ENCODE measurements at regions not wholly inside any gene's neighbourhood (a gene's known extent, or its start where the extent isn't known, plus 50 kb on each side); places are given as distances from the start of the nearest gene placed in this dataset.
"Not testable (repeated sequence)": the region's sequence is repeated elsewhere in the genome, so short reads cannot be mapped to it uniquely, and the experiment has no call there.

- H3K4me3 ChIP-seq; H3K27ac ChIP-seq; H3K27me3 ChIP-seq; H3K4me1 ChIP-seq; DNase-seq; H3K9me3 ChIP-seq; in situ Hi-C loops (cut with MboI; ENCODE audit: low pct_ligation_motif_present in 1 of 4, low pct_unique_long_range_greater_than_20kb in 1 of 4, low sequenced_read_pairs in 3 of 4); intact Hi-C loops (cut with DNase I; ENCODE audit: low total_unique reads); H3K36me3 ChIP-seq: not testable (repeated sequence)
- WGBS, 2 donors (ENCODE audit: low coverage in 1 of 2): no CpG with 5 or more reads among the region's 3 CpGs
Observed at GRCh38 chr2:95654897-95655296, 63.1 kb downstream of the TRIM43 start.

GRCh38 chr2:95656553-95656952 is 64.8 kb downstream of the TRIM43 start:
- in situ Hi-C loops (cut with MboI; ENCODE audit: low pct_ligation_motif_present in 1 of 4, low pct_unique_long_range_greater_than_20kb in 1 of 4, low sequenced_read_pairs in 3 of 4); DNase-seq; H3K4me3 ChIP-seq; H3K36me3 ChIP-seq; intact Hi-C loops (cut with DNase I; ENCODE audit: low total_unique reads); H3K27ac ChIP-seq; H3K9me3 ChIP-seq; H3K4me1 ChIP-seq; H3K27me3 ChIP-seq: not testable (repeated sequence)
- 83% methylated on average over 1 of the region's 1 CpG; no CpG with 5 or more reads in 1 of the 2 donors for WGBS, 2 donors (ENCODE audit: low coverage in 1 of 2)

GRCh38 chr2:95657937-95658336 is 66.1 kb downstream of the TRIM43 start:
- H3K4me1 ChIP-seq; H3K36me3 ChIP-seq; in situ Hi-C loops (cut with MboI; ENCODE audit: low pct_ligation_motif_present in 1 of 4, low pct_unique_long_range_greater_than_20kb in 1 of 4, low sequenced_read_pairs in 3 of 4); H3K9me3 ChIP-seq; H3K27ac ChIP-seq; H3K4me3 ChIP-seq; DNase-seq; intact Hi-C loops (cut with DNase I; ENCODE audit: low total_unique reads); H3K27me3 ChIP-seq: not testable (repeated sequence)
- 92 to 100% methylated on average over 2 to 3 of the region's 3 CpGs for WGBS, 2 donors (ENCODE audit: low coverage in 1 of 2)

- intact Hi-C loops (cut with DNase I; ENCODE audit: low total_unique reads); H3K27ac ChIP-seq; H3K36me3 ChIP-seq; H3K9me3 ChIP-seq; H3K27me3 ChIP-seq; in situ Hi-C loops (cut with MboI; ENCODE audit: low pct_ligation_motif_present in 1 of 4, low pct_unique_long_range_greater_than_20kb in 1 of 4, low sequenced_read_pairs in 3 of 4); DNase-seq; H3K4me3 ChIP-seq; H3K4me1 ChIP-seq: not testable (repeated sequence)
- 89 to 95% methylated on average over 4 to 15 of the region's 16 CpGs for WGBS, 2 donors (ENCODE audit: low coverage in 1 of 2)
Observed at GRCh38 chr2:95660766-95661562, 69.2 kb downstream of the TRIM43 start.

- 60 to 73% methylated on average over 2 to 22 of the region's 27 CpGs for WGBS, 2 donors (ENCODE audit: low coverage in 1 of 2)
Observed at GRCh38 chr2:95663471-95664441, 72.0 kb downstream of the TRIM43 start.

GRCh38 chr2:95666636-95667035 is 74.8 kb downstream of the TRIM43 start:
- H3K4me3 ChIP-seq; H3K27me3 ChIP-seq; intact Hi-C loops (cut with DNase I; ENCODE audit: low total_unique reads); H3K36me3 ChIP-seq; in situ Hi-C loops (cut with MboI; ENCODE audit: low pct_ligation_motif_present in 1 of 4, low pct_unique_long_range_greater_than_20kb in 1 of 4, low sequenced_read_pairs in 3 of 4); H3K4me1 ChIP-seq; H3K27ac ChIP-seq; DNase-seq; H3K9me3 ChIP-seq: not testable (repeated sequence)
- 66% methylated on average over 2 of the region's 2 CpGs; no CpG with 5 or more reads in 1 of the 2 donors for WGBS, 2 donors (ENCODE audit: low coverage in 1 of 2)

More at GRCh38 chr2:95663471-95664441, 72.0 kb downstream of the TRIM43 start:
- intact Hi-C loops (cut with DNase I; ENCODE audit: low total_unique reads); H3K27ac ChIP-seq; H3K36me3 ChIP-seq; H3K27me3 ChIP-seq; DNase-seq; H3K4me1 ChIP-seq; H3K9me3 ChIP-seq; in situ Hi-C loops (cut with MboI; ENCODE audit: low pct_ligation_motif_present in 1 of 4, low pct_unique_long_range_greater_than_20kb in 1 of 4, low sequenced_read_pairs in 3 of 4); H3K4me3 ChIP-seq: not testable (repeated sequence)

GRCh38 chr2:95667480-95667879 is 75.7 kb downstream of the TRIM43 start:
- Histone ChIP-seq H3K27me3 (no peaks in the 10 kb centered on the region), H3K36me3 (no peaks in the 10 kb centered on the region), H3K9me3 (no peaks in the 10 kb centered on the region), H3K4me1 (peaks cover 0 to 7% (median 0%) of the 10 kb centered on the region in 4 donors), H3K27ac (no peak overlapping the region), H3K4me3 (no peak overlapping the region)
- intact Hi-C loops (cut with DNase I; ENCODE audit: low total_unique reads): no loop called here
- in situ Hi-C loops (cut with MboI; ENCODE audit: low pct_ligation_motif_present in 1 of 4, low pct_unique_long_range_greater_than_20kb in 1 of 4, low sequenced_read_pairs in 3 of 4): no loop called here
- DNase-seq: no peak
- TF ChIP-seq POLR2A (IDR thresholded peaks at IDR 0.05): no peak
- TF ChIP-seq POLR2AphosphoS5 (IDR thresholded peaks at IDR 0.05): no peak
- no peak for TF ChIP-seq CTCF (IDR thresholded peaks at IDR 0.05)
- TF ChIP-seq EP300 (IDR thresholded peaks at IDR 0.05; ENCODE audit: low read depth): no peak

GRCh38 chr2:95668934-95669333 is 77.1 kb downstream of the TRIM43 start:
- 52% methylated on average over 5 of the region's 5 CpGs; no CpG with 5 or more reads in 1 of the 2 donors for WGBS, 2 donors (ENCODE audit: low coverage in 1 of 2)
- H3K27me3 ChIP-seq; H3K36me3 ChIP-seq; DNase-seq; H3K4me3 ChIP-seq; H3K4me1 ChIP-seq; in situ Hi-C loops (cut with MboI; ENCODE audit: low pct_ligation_motif_present in 1 of 4, low pct_unique_long_range_greater_than_20kb in 1 of 4, low sequenced_read_pairs in 3 of 4); H3K9me3 ChIP-seq; intact Hi-C loops (cut with DNase I; ENCODE audit: low total_unique reads); H3K27ac ChIP-seq: not testable (repeated sequence)

Measured in transverse colon (tissue), 4 donors.